ENCODE measurements at regions not wholly inside any gene's neighbourhood (a gene's known extent, or its start where the extent isn't known, plus 50 kb on each side); places are given as distances from the start of the nearest gene placed in this dataset.

GRCh38 chr17:5668557-5669138 lies 84.3 kb upstream of the NLRP1 start:
- DNase-seq (ENCODE audit: insufficient read length, low spot score) (no peak), FAIRE-seq (no peak)
- TF ChIP-seq POLR2A (IDR thresholded peaks at IDR 0.05; ENCODE audit: low read depth, low read length) (no peak), POLR2AphosphoS5 (IDR thresholded peaks at IDR 0.05; ENCODE audit: low read depth, low read length) (no peak), POU2F2 (IDR thresholded peaks at IDR 0.05; ENCODE audit: low read depth, low read length) (no peak), TAF1 (IDR thresholded peaks at IDR 0.05; ENCODE audit: low read depth, low read length) (no peak), PAX5 (IDR thresholded peaks at IDR 0.05; ENCODE audit: insufficient read depth, low read length, severe bottlenecking) (no peak), SPI1 (IDR thresholded peaks at IDR 0.05; ENCODE audit: low read depth, low read length) (no peak)

DNA sequence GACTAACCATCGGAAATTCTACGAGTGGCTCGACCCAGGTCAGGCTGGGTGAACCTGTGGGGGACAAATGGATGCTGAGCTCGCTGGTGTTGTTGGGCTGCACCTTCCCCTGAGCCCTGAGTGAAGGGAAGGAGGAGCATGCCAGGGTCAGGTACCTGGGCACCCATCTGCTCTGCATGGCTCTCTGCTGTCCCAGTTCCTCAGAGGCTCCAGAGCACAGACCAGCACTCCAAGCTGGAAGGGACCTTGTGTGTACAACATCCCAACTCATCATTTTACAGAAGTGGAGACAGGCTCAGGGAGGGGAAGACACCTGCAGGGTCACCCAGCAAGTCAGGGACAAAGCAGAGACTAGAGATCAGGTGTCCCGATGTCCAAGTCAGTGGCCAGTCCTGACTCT lies 84.9 kb upstream of the NLRP1 start:
- no peak for FAIRE-seq
- TF ChIP-seq PAX5 (IDR thresholded peaks at IDR 0.05; ENCODE audit: insufficient read depth, low read length, severe bottlenecking) (no peak), SPI1 (IDR thresholded peaks at IDR 0.05; ENCODE audit: low read depth, low read length) (no peak), POLR2AphosphoS5 (IDR thresholded peaks at IDR 0.05; ENCODE audit: low read depth, low read length) (no peak), TAF1 (IDR thresholded peaks at IDR 0.05; ENCODE audit: low read depth, low read length) (no peak), POU2F2 (IDR thresholded peaks at IDR 0.05; ENCODE audit: low read depth, low read length) (no peak), POLR2A (IDR thresholded peaks at IDR 0.05; ENCODE audit: low read depth, low read length) (no peak)

GRCh38 chr17:5672141-5672540 lies 87.8 kb upstream of the NLRP1 start:
- TF ChIP-seq POLR2AphosphoS5 (IDR thresholded peaks at IDR 0.05; ENCODE audit: low read depth, low read length) (no peak), PAX5 (IDR thresholded peaks at IDR 0.05; ENCODE audit: insufficient read depth, low read length, severe bottlenecking) (no peak), POLR2A (IDR thresholded peaks at IDR 0.05; ENCODE audit: low read depth, low read length) (no peak), TAF1 (IDR thresholded peaks at IDR 0.05; ENCODE audit: low read depth, low read length) (no peak), POU2F2 (IDR thresholded peaks at IDR 0.05; ENCODE audit: low read depth, low read length) (no peak), SPI1 (IDR thresholded peaks at IDR 0.05; ENCODE audit: low read depth, low read length) (no peak)
- DNase-seq (ENCODE audit: insufficient read length, low spot score) (no peak), FAIRE-seq (no peak)

More for the DNA sequence above, 84.9 kb upstream of the NLRP1 start:
- DNase-seq (ENCODE audit: insufficient read length, low spot score) = no peak

DNA sequence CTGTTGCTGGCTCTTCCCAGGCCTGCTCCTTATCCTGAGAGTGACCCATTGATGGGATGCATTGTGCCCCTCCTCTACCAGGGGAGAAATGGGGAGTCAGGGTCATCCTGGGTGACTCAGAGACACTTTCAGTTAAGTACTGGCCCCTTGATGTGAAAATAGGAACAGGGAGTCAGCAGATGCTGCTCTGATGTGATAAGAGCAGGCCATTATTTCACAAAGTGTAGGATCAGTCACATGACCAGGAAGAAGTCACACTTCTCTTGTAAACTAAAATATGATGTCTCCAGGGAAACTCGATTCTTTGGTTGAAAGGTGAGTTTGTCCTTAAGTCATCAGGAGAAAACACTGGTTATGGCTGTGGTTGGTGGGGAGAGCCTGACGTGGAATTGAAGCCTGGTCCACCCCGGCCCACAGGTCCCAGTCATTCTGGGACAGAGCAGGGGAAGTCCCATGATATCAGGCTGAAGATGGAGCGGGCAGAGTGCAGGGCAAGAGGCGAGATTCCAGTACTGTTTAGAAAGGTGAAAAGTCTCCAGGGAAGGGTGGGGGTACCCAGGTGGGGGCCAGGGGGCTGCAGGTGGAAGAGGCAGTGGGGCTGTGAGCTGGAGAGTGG lies 88.6 kb upstream of the NLRP1 start:
- FAIRE-seq (no peak), DNase-seq (ENCODE audit: insufficient read length, low spot score) (no peak)
- TF ChIP-seq SPI1 (IDR thresholded peaks at IDR 0.05; ENCODE audit: low read depth, low read length) (no peak), TAF1 (IDR thresholded peaks at IDR 0.05; ENCODE audit: low read depth, low read length) (no peak), POLR2AphosphoS5 (IDR thresholded peaks at IDR 0.05; ENCODE audit: low read depth, low read length) (no peak)

DNA sequence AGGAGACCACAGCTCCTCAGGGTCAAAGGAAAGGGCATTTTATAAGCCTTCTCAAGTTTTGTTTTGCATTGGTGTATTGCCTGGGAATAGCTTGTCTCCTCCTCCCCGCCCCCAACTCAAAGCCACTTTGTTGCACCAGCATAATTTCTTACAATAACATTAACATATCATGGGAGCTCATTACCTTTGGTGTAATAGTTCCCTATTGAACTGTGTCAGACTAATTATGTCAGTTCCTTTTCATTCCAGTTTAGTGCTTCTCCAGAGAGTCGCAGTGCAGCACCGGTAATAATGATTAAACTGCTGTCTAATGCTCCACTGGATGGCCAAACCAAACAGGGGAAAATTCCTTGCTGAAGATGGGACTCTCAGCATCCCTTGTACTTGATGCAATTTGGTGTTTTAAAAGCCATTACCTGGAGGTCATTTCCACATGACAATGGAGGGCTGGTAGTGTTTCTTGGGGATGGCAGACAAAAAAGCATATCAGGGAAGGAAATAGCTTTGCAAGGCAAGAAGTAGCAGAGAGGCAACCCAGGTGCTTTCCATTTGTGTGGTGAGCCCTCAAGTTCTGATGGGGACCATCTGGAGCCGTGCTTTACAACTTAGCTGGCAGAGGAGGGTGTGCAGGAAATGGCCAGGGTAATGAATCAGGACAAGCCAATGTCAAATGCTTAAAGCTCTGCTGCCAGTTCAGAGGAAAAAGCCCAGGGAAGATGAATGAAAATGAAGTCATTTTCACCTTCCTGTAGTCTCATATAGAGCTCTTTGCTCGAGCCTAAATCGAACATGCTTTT lies 91.5 kb upstream of the NLRP1 start:
- TF ChIP-seq PAX5 (IDR thresholded peaks at IDR 0.05; ENCODE audit: insufficient read depth, low read length, severe bottlenecking) = no peak
- TF ChIP-seq POLR2A (IDR thresholded peaks at IDR 0.05; ENCODE audit: low read depth, low read length) = no peak
- DNase-seq (ENCODE audit: insufficient read length, low spot score) = no peak
- FAIRE-seq = no peak

- no peak for DNase-seq (ENCODE audit: insufficient read length, low spot score)
- no peak for TF ChIP-seq POLR2A (IDR thresholded peaks at IDR 0.05; ENCODE audit: low read depth, low read length)
- no peak for TF ChIP-seq SPI1 (IDR thresholded peaks at IDR 0.05; ENCODE audit: low read depth, low read length)
- no peak for TF ChIP-seq POLR2AphosphoS5 (IDR thresholded peaks at IDR 0.05; ENCODE audit: low read depth, low read length)
- TF ChIP-seq PAX5 (IDR thresholded peaks at IDR 0.05; ENCODE audit: insufficient read depth, low read length, severe bottlenecking) = no peak
- TF ChIP-seq POU2F2 (IDR thresholded peaks at IDR 0.05; ENCODE audit: low read depth, low read length) = no peak
- TF ChIP-seq TAF1 (IDR thresholded peaks at IDR 0.05; ENCODE audit: low read depth, low read length) = no peak
Observed at GRCh38 chr17:5677620-5678019, 93.3 kb upstream of the NLRP1 start.

DNA sequence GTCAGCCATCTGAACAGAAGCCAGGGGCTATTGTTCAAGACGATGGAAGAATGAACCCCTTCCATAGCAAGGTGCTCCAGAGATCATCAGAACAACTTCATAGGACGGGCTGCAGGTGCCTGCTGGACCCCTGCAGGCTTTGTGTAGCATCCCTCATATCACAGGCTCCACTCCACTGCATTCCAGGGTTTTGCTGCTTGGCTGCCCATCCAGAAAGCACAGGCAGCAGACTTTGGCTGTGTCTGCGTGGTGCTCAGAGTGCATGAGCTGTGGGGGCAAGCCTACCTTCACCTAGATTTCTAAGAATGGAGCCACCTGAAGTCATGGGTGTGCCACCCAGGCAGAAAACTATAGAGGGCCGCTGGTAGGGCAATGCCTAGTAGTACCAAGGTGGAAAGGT lies 93.9 kb upstream of the NLRP1 start:
- no peak for FAIRE-seq
- no peak for DNase-seq (ENCODE audit: insufficient read length, low spot score)
- TF ChIP-seq POLR2A (IDR thresholded peaks at IDR 0.05; ENCODE audit: low read depth, low read length) = no peak
- TF ChIP-seq POU2F2 (IDR thresholded peaks at IDR 0.05; ENCODE audit: low read depth, low read length) = no peak
- no peak for TF ChIP-seq TAF1 (IDR thresholded peaks at IDR 0.05; ENCODE audit: low read depth, low read length)
- TF ChIP-seq POLR2AphosphoS5 (IDR thresholded peaks at IDR 0.05; ENCODE audit: low read depth, low read length) = no peak
- no peak for TF ChIP-seq SPI1 (IDR thresholded peaks at IDR 0.05; ENCODE audit: low read depth, low read length)
- TF ChIP-seq PAX5 (IDR thresholded peaks at IDR 0.05; ENCODE audit: insufficient read depth, low read length, severe bottlenecking) = no peak

More at GRCh38 chr17:5677620-5678019, 93.3 kb upstream of the NLRP1 start:
- FAIRE-seq = no peak

GRCh38 chr17:5680766-5681165 lies 96.5 kb upstream of the NLRP1 start:
- FAIRE-seq (no peak), DNase-seq (ENCODE audit: insufficient read length, low spot score) (no peak)

DNA sequence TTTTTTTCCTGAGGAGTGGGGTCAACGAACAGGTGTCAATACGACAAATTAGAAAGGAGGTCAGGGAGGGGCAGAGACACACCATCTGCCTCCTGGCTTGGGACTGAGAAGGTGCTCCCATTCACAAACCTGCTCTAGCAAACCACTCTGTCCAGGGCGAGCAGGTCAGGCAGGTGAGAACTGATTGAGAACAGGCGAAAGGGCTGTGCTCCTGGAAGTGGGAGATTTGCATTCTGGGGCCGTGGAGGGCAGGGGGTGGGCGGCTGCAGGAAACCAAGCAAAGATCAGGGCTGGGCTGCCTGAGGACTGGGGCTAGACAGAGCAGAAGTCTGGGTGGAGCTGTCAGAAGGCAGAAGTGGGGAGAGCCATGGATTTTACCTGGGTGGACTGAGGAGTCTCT lies 98.9 kb upstream of the NLRP1 start:
- TF ChIP-seq POLR2A (IDR thresholded peaks at IDR 0.05; ENCODE audit: low read depth, low read length) = no peak
- TF ChIP-seq POU2F2 (IDR thresholded peaks at IDR 0.05; ENCODE audit: low read depth, low read length) = no peak
- TF ChIP-seq TAF1 (IDR thresholded peaks at IDR 0.05; ENCODE audit: low read depth, low read length) = no peak
- DNase-seq (ENCODE audit: insufficient read length, low spot score) (no peak), FAIRE-seq (no peak)

More at GRCh38 chr17:5680766-5681165, 96.5 kb upstream of the NLRP1 start:
- TF ChIP-seq POLR2AphosphoS5 (IDR thresholded peaks at IDR 0.05; ENCODE audit: low read depth, low read length) (no peak), POLR2A (IDR thresholded peaks at IDR 0.05; ENCODE audit: low read depth, low read length) (no peak), PAX5 (IDR thresholded peaks at IDR 0.05; ENCODE audit: insufficient read depth, low read length, severe bottlenecking) (no peak), SPI1 (IDR thresholded peaks at IDR 0.05; ENCODE audit: low read depth, low read length) (no peak)
